Islet precursor cell (in vitro differentiated cells): ENCODE measurements at regions not wholly inside any gene's neighbourhood (a gene's known extent, or its start where the extent isn't known, plus 50 kb on each side); places are given as distances from the start of the nearest gene placed in this dataset.
"Not testable (repeated sequence)": the region's sequence is repeated elsewhere in the genome, so short reads cannot be mapped to it uniquely, and the experiment has no call there.

ENCODE experiments used
- DNase-seq: peaks from one replicate; pipeline ENCODE4 v3.0.0-alpha.2; 2018

- no peak for DNase-seq
Observed at GRCh38 chr20:53792946-53793536, 199.4 kb upstream of the ZNF217 start.

GRCh38 chr20:53789989-53790675, 196.5 kb upstream of the ZNF217 start:
- no peak for DNase-seq

- DNase-seq = no peak
Observed at GRCh38 chr20:53788253-53789022, 194.8 kb upstream of the ZNF217 start.

- not testable (repeated sequence) for DNase-seq
Observed at GRCh38 chr20:53787491-53787931, 193.9 kb upstream of the ZNF217 start.

GRCh38 chr20:53786445-53787267, 193.0 kb upstream of the ZNF217 start:
- DNase-seq = no peak

- DNase-seq = no peak
Observed at GRCh38 chr20:53786071-53786444, 192.4 kb upstream of the ZNF217 start.

GRCh38 chr20:53785320-53785719, 191.7 kb upstream of the ZNF217 start:
- no peak for DNase-seq

- DNase-seq = no peak
Observed at GRCh38 chr20:53783768-53784167, 190.1 kb upstream of the ZNF217 start.

- no peak for DNase-seq
Observed at GRCh38 chr20:53782612-53783246, 189.1 kb upstream of the ZNF217 start.

GRCh38 chr20:53779822-53780221, 186.2 kb upstream of the ZNF217 start:
- no peak for DNase-seq

GRCh38 chr20:53778736-53779135, 185.1 kb upstream of the ZNF217 start:
- no peak for DNase-seq

- no peak for DNase-seq
Observed at GRCh38 chr20:53778041-53778516, 184.4 kb upstream of the ZNF217 start.

GRCh38 chr20:53777402-53777801, 183.8 kb upstream of the ZNF217 start:
- DNase-seq = not testable (repeated sequence)

- no peak for DNase-seq
Observed at GRCh38 chr20:53776858-53777257, 183.2 kb upstream of the ZNF217 start.

GRCh38 chr20:53774461-53775203, 181.0 kb upstream of the ZNF217 start:
- no peak for DNase-seq

- DNase-seq = no peak
Observed at GRCh38 chr20:53773792-53774401, 180.3 kb upstream of the ZNF217 start.

- DNase-seq = not testable (repeated sequence)
Observed at GRCh38 chr20:53773066-53773791, 179.6 kb upstream of the ZNF217 start.

- DNase-seq = no peak
Observed at GRCh38 chr20:53769041-53769440, 175.4 kb upstream of the ZNF217 start.

GRCh38 chr20:53768329-53768728, 174.7 kb upstream of the ZNF217 start:
- no peak for DNase-seq

GRCh38 chr20:53767206-53767930, 173.7 kb upstream of the ZNF217 start:
- no peak for DNase-seq
